Activated CD4-positive, alpha-beta T cell treated with anti-CD3 and anti-CD28 coated beads for 36 hours (primary cell): ENCODE measurements at regions not wholly inside any gene's neighbourhood (a gene's known extent, or its start where the extent isn't known, plus 50 kb on each side); places are given as distances from the start of the nearest gene placed in this dataset.
"Not testable (repeated sequence)": the region's sequence is repeated elsewhere in the genome, so short reads cannot be mapped to it uniquely, and the experiment has no call there.

Experiments
- ATAC-seq: fragments of 200-7000 bp; cut with Tn5 transposase; one replicate; pipeline ENCODE4 v1.10.0; 2021; ENCODE audit warnings: mild to moderate bottlenecking, moderate library complexity
- CTCF ChIA-PET: fragments of 350-600 bp; sonication (Branson Sonifier 250); formaldehyde crosslinking; loops from one replicate; lab custom pipeline; 2021; ENCODE audit warnings: antibody characterized with exemption; lab: Charles Lee
- POLR2A ChIA-PET: fragments of 350-600 bp; sonication (Branson Sonifier 250); formaldehyde crosslinking; loops from one replicate; lab custom pipeline; 2021; ENCODE audit warnings: antibody characterized with exemption, inconsistent platforms; lab: Charles Lee
- DNase-seq: peaks from one replicate; pipeline ENCODE4 v3.0.0-alpha.2; 2020
- H3K27ac Mint-ChIP-seq: one replicate; pipeline ENCODE4 v1.8.0; 2021; ENCODE audit warnings: mixed read lengths
- H3K27me3 Mint-ChIP-seq: one replicate; pipeline ENCODE4 v1.8.0; 2021; ENCODE audit warnings: mixed read lengths
- H3K36me3 Mint-ChIP-seq: one replicate; pipeline ENCODE4 v1.8.0; 2021; ENCODE audit warnings: low read depth, mixed read lengths
- H3K4me1 Mint-ChIP-seq: one replicate; pipeline ENCODE4 v1.8.0; 2021; ENCODE audit warnings: mixed read lengths
- H3K4me3 Mint-ChIP-seq: one replicate; pipeline ENCODE4 v1.8.0; 2021; ENCODE audit warnings: mild to moderate bottlenecking, moderate library complexity, mixed read lengths
- H3K9me3 Mint-ChIP-seq: one replicate; pipeline ENCODE4 v1.8.0; 2021; ENCODE audit warnings: low read depth, mixed read lengths
- intact Hi-C, 2 experiments: fragments of 100-400 bp; cut with DNase I in 1 of 2; cut with micrococcal nuclease in 1 of 2; formaldehyde crosslinking; loops; one replicate each; pipeline versions ENCODE4 v1.14.2 to v1.15.1; 2022 to 2024; cut with DNase I, micrococcal nuclease

- POLR2A ChIA-PET = no interaction called here
- no peak for DNase-seq
- Mint-ChIP-seq H3K36me3 (no peaks in the 10 kb centered on the region), H3K27ac (no peak overlapping the region), H3K4me3 (no peak overlapping the region), H3K4me1 (no peaks in the 10 kb centered on the region), H3K27me3 (peaks cover 8% of the 10 kb centered on the region), H3K9me3 (no peaks in the 10 kb centered on the region)
- CTCF ChIA-PET = no interaction called here
- intact Hi-C loops = no loop called here
- no peak for ATAC-seq
Measured at GRCh38 chr20:5413394-5413793, 96.6 kb upstream of the PROKR2 start.

- no peak for DNase-seq
- no peak for ATAC-seq
- intact Hi-C loops = no loop called here
- peaks cover 23% of the 10 kb centered on the region for H3K27me3 Mint-ChIP-seq
- H3K4me1 Mint-ChIP-seq = peaks cover 4% of the 10 kb centered on the region
- no peak overlapping the region for H3K4me3 Mint-ChIP-seq
- ChIA-PET POLR2A (no interaction called here), CTCF (interaction anchor here (1.2 to 1.3 kb wide), 2 partner anchors 7 to 37 kb away, joined by 3 to 4 read pairs; no protein-coding TSS in a partner anchor)
- no peaks in the 10 kb centered on the region for H3K9me3 Mint-ChIP-seq
- H3K27ac Mint-ChIP-seq = no peak overlapping the region
- no peaks in the 10 kb centered on the region for H3K36me3 Mint-ChIP-seq
Measured at GRCh38 chr20:5410470-5410869, 93.7 kb upstream of the PROKR2 start.

GRCh38 chr20:5402903-5403531 is 86.3 kb upstream of the PROKR2 start:
- Mint-ChIP-seq H3K9me3 (peaks cover 7% of the 10 kb centered on the region), H3K27me3 (peaks cover 24% of the 10 kb centered on the region), H3K36me3 (no peaks in the 10 kb centered on the region), H3K27ac (no peak overlapping the region), H3K4me3 (no peak overlapping the region), H3K4me1 (peaks cover 4% of the 10 kb centered on the region)
- ChIA-PET POLR2A (no interaction called here), CTCF (interaction anchor here (0.6 to 2.0 kb wide), 8 partner anchors 8 to 126 kb away, joined by 3 to 8 read pairs (median 3); no protein-coding TSS in a partner anchor)
- ATAC-seq (peak; percentile 58), DNase-seq (peak; percentile 44)
- intact Hi-C loops = no loop called here

GRCh38 chr20:5401277-5401875 is 84.6 kb upstream of the PROKR2 start:
- Mint-ChIP-seq H3K27ac (no peak overlapping the region), H3K9me3 (peaks cover 7% of the 10 kb centered on the region), H3K36me3 (no peaks in the 10 kb centered on the region), H3K4me1 (no peaks in the 10 kb centered on the region), H3K27me3 (peaks cover 17% of the 10 kb centered on the region), H3K4me3 (no peak overlapping the region)
- intact Hi-C loops = no loop called here
- ChIA-PET CTCF (interaction anchor here (0.5 to 2.0 kb wide), 5 partner anchors 10 to 1482 kb away, joined by 3 to 8 read pairs (median 3); no protein-coding TSS in a partner anchor), POLR2A (no interaction called here)
- ATAC-seq = no peak
- no peak for DNase-seq

GRCh38 chr20:5400164-5400762 is 83.5 kb upstream of the PROKR2 start:
- H3K4me1 Mint-ChIP-seq = no peaks in the 10 kb centered on the region
- ChIA-PET CTCF (interaction anchor here (1.0 to 1.4 kb wide), 2 partner anchors 9 to 28 kb away, joined by 3 read pairs; no protein-coding TSS in a partner anchor), POLR2A (interaction anchor here (0.7 kb wide), 1 partner anchor 495 kb away, joined by 3 read pairs; no protein-coding TSS in a partner anchor)
- ATAC-seq = no peak
- H3K27ac Mint-ChIP-seq = no peak overlapping the region
- H3K4me3 Mint-ChIP-seq = no peak overlapping the region
- peak; percentile 22 for DNase-seq
- peaks cover 10% of the 10 kb centered on the region for H3K27me3 Mint-ChIP-seq
- intact Hi-C loops = no loop called here
- H3K36me3 Mint-ChIP-seq = no peaks in the 10 kb centered on the region
- H3K9me3 Mint-ChIP-seq = peaks cover 7% of the 10 kb centered on the region

GRCh38 chr20:5397393-5397792 is 80.6 kb upstream of the PROKR2 start:
- H3K27ac Mint-ChIP-seq = no peak overlapping the region
- no peak for DNase-seq
- ChIA-PET POLR2A (no interaction called here), CTCF (no interaction called here)
- no peaks in the 10 kb centered on the region for H3K4me1 Mint-ChIP-seq
- peaks cover 7% of the 10 kb centered on the region for H3K27me3 Mint-ChIP-seq
- H3K4me3 Mint-ChIP-seq = no peak overlapping the region
- no peaks in the 10 kb centered on the region for H3K36me3 Mint-ChIP-seq
- ATAC-seq = no peak
- no peaks in the 10 kb centered on the region for H3K9me3 Mint-ChIP-seq
- intact Hi-C loops = no loop called here

- ChIA-PET POLR2A (no interaction called here), CTCF (interaction anchor here (0.7 kb wide), 1 partner anchor 23 kb away, joined by 3 read pairs; no protein-coding TSS in a partner anchor)
- Mint-ChIP-seq H3K27me3 (peaks cover 9% of the 10 kb centered on the region), H3K4me1 (no peaks in the 10 kb centered on the region), H3K27ac (no peak overlapping the region), H3K4me3 (no peak overlapping the region), H3K9me3 (no peaks in the 10 kb centered on the region), H3K36me3 (no peaks in the 10 kb centered on the region)
- DNase-seq = no peak
- no peak for ATAC-seq
- intact Hi-C loops = no loop called here
Measured at GRCh38 chr20:5395932-5396727, 79.4 kb upstream of the PROKR2 start.

- DNase-seq = no peak
- H3K9me3 Mint-ChIP-seq = no peaks in the 10 kb centered on the region
- H3K4me3 Mint-ChIP-seq = no peak overlapping the region
- ChIA-PET POLR2A (no interaction called here), CTCF (interaction anchor here (0.6 to 1.2 kb wide), 2 partner anchors 10 to 121 kb away, joined by 3 to 6 read pairs; no protein-coding TSS in a partner anchor)
- H3K36me3 Mint-ChIP-seq = no peaks in the 10 kb centered on the region
- intact Hi-C loops = no loop called here
- ATAC-seq = no peak
- H3K27ac Mint-ChIP-seq = no peak overlapping the region
- no peaks in the 10 kb centered on the region for H3K4me1 Mint-ChIP-seq
- H3K27me3 Mint-ChIP-seq = peaks cover 8% of the 10 kb centered on the region
Measured at GRCh38 chr20:5393218-5393870, 76.6 kb upstream of the PROKR2 start.

GRCh38 chr20:5390720-5391119 is 74.0 kb upstream of the PROKR2 start:
- no peak for ATAC-seq
- Mint-ChIP-seq H3K9me3 (no peaks in the 10 kb centered on the region), H3K27me3 (peaks cover 19% of the 10 kb centered on the region), H3K27ac (no peak overlapping the region), H3K4me3 (no peak overlapping the region), H3K4me1 (no peaks in the 10 kb centered on the region), H3K36me3 (no peaks in the 10 kb centered on the region)
- DNase-seq = no peak
- POLR2A ChIA-PET = no interaction called here
- intact Hi-C loops = no loop called here
- CTCF ChIA-PET = interaction anchor here (0.8 kb wide), 1 partner anchor 10 kb away, joined by 3 read pairs; no protein-coding TSS in a partner anchor

GRCh38 chr20:5386846-5387245 is 70.1 kb upstream of the PROKR2 start:
- intact Hi-C loops, H3K9me3 Mint-ChIP-seq, CTCF ChIA-PET, H3K4me3 Mint-ChIP-seq, DNase-seq, H3K36me3 Mint-ChIP-seq, ATAC-seq, POLR2A ChIA-PET, H3K27ac Mint-ChIP-seq, H3K4me1 Mint-ChIP-seq: not testable (repeated sequence)
- peaks cover 24% of the 10 kb centered on the region for H3K27me3 Mint-ChIP-seq

GRCh38 chr20:5381527-5381926 is 64.8 kb upstream of the PROKR2 start:
- H3K27ac Mint-ChIP-seq, H3K4me3 Mint-ChIP-seq, CTCF ChIA-PET, H3K4me1 Mint-ChIP-seq, ATAC-seq, H3K36me3 Mint-ChIP-seq, DNase-seq, intact Hi-C loops, POLR2A ChIA-PET: not testable (repeated sequence)
- peaks cover 27% of the 10 kb centered on the region for H3K27me3 Mint-ChIP-seq
- peaks cover 11% of the 10 kb centered on the region for H3K9me3 Mint-ChIP-seq
